ENCODE measurements at regions not wholly inside any gene's neighbourhood (a gene's known extent, or its start where the extent isn't known, plus 50 kb on each side); places are given as distances from the start of the nearest gene placed in this dataset.

- Histone ChIP-seq H3K27me3 (ENCODE audit: control insufficient read depth in 5 of 5, insufficient read depth in 4 of 5, low read length in 5 of 5) (peaks cover 0 to 4% (median 0%) of the 10 kb centered on the region in 5 donors), H3K9me3 (ENCODE audit: control insufficient read depth in 5 of 5, low read length in 5 of 5) (no peaks in the 10 kb centered on the region), H3K4me3 (ENCODE audit: low read depth in 1 of 5, low read length in 5 of 5) (no peak overlapping the region), H3K9ac (ENCODE audit: low read length in 5 of 5) (no peak overlapping the region), H3K4me1 (ENCODE audit: control insufficient read depth in 5 of 5, insufficient read depth in 5 of 5, low read length in 5 of 5) (no peaks in the 10 kb centered on the region), H3K36me3 (ENCODE audit: control insufficient read depth in 5 of 5, insufficient read depth in 5 of 5, low read length in 5 of 5) (no peaks in the 10 kb centered on the region), H3K27ac (ENCODE audit: low read depth, low read length) (no peak overlapping the region)
Measured at GRCh38 chr5:3186736-3187405, 408.8 kb upstream of the IRX1 start.

- Histone ChIP-seq H3K4me1 (ENCODE audit: control insufficient read depth in 5 of 5, insufficient read depth in 5 of 5, low read length in 5 of 5) (no peaks in the 10 kb centered on the region), H3K9ac (ENCODE audit: low read length in 5 of 5) (no peak overlapping the region), H3K27me3 (ENCODE audit: control insufficient read depth in 5 of 5, insufficient read depth in 4 of 5, low read length in 5 of 5) (peaks cover 0 to 4% (median 2%) of the 10 kb centered on the region in 5 donors), H3K9me3 (ENCODE audit: control insufficient read depth in 5 of 5, low read length in 5 of 5) (no peaks in the 10 kb centered on the region), H3K4me3 (ENCODE audit: low read depth in 1 of 5, low read length in 5 of 5) (no peak overlapping the region), H3K27ac (ENCODE audit: low read depth, low read length) (no peak overlapping the region), H3K36me3 (ENCODE audit: control insufficient read depth in 5 of 5, insufficient read depth in 5 of 5, low read length in 5 of 5) (no peaks in the 10 kb centered on the region)
Measured at GRCh38 chr5:3186156-3186555, 409.5 kb upstream of the IRX1 start.

- Histone ChIP-seq H3K9ac (ENCODE audit: low read length in 5 of 5) (no peak overlapping the region), H3K27ac (ENCODE audit: low read depth, low read length) (no peak overlapping the region), H3K9me3 (ENCODE audit: control insufficient read depth in 5 of 5, low read length in 5 of 5) (no peaks in the 10 kb centered on the region), H3K4me1 (ENCODE audit: control insufficient read depth in 5 of 5, insufficient read depth in 5 of 5, low read length in 5 of 5) (no peaks in the 10 kb centered on the region), H3K27me3 (ENCODE audit: control insufficient read depth in 5 of 5, insufficient read depth in 4 of 5, low read length in 5 of 5) (peaks cover 0 to 4% (median 2%) of the 10 kb centered on the region in 5 donors), H3K36me3 (ENCODE audit: control insufficient read depth in 5 of 5, insufficient read depth in 5 of 5, low read length in 5 of 5) (no peaks in the 10 kb centered on the region), H3K4me3 (ENCODE audit: low read depth in 1 of 5, low read length in 5 of 5) (no peak overlapping the region)
Measured at GRCh38 chr5:3185488-3185887, 410.1 kb upstream of the IRX1 start.

GRCh38 chr5:3182133-3182876, 413.3 kb upstream of the IRX1 start:
- H3K27me3 ChIP-seq (ENCODE audit: control insufficient read depth in 5 of 5, insufficient read depth in 4 of 5, low read length in 5 of 5), result peaks cover 0 to 7% (median 2%) of the 10 kb centered on the region in 5 donors

GRCh38 chr5:3181671-3182070, 414.0 kb upstream of the IRX1 start:
- H3K4me1 ChIP-seq (ENCODE audit: control insufficient read depth in 5 of 5, insufficient read depth in 5 of 5, low read length in 5 of 5), result no peaks in the 10 kb centered on the region
- no peak overlapping the region for H3K27ac ChIP-seq (ENCODE audit: low read depth, low read length)
- H3K4me3 ChIP-seq (ENCODE audit: low read depth in 1 of 5, low read length in 5 of 5), result no peak overlapping the region
- no peaks in the 10 kb centered on the region for H3K9me3 ChIP-seq (ENCODE audit: control insufficient read depth in 5 of 5, low read length in 5 of 5)
- no peak overlapping the region for H3K9ac ChIP-seq (ENCODE audit: low read length in 5 of 5)
- no peaks in the 10 kb centered on the region for H3K36me3 ChIP-seq (ENCODE audit: control insufficient read depth in 5 of 5, insufficient read depth in 5 of 5, low read length in 5 of 5)
- H3K27me3 ChIP-seq (ENCODE audit: control insufficient read depth in 5 of 5, insufficient read depth in 4 of 5, low read length in 5 of 5), result peaks cover 0 to 9% (median 2%) of the 10 kb centered on the region in 5 donors

More at GRCh38 chr5:3182133-3182876, 413.3 kb upstream of the IRX1 start:
- Histone ChIP-seq H3K4me1 (ENCODE audit: control insufficient read depth in 5 of 5, insufficient read depth in 5 of 5, low read length in 5 of 5) (no peaks in the 10 kb centered on the region), H3K9me3 (ENCODE audit: control insufficient read depth in 5 of 5, low read length in 5 of 5) (no peaks in the 10 kb centered on the region), H3K27ac (ENCODE audit: low read depth, low read length) (no peak overlapping the region), H3K9ac (ENCODE audit: low read length in 5 of 5) (no peak overlapping the region), H3K4me3 (ENCODE audit: low read depth in 1 of 5, low read length in 5 of 5) (no peak overlapping the region), H3K36me3 (ENCODE audit: control insufficient read depth in 5 of 5, insufficient read depth in 5 of 5, low read length in 5 of 5) (no peaks in the 10 kb centered on the region)

- Histone ChIP-seq H3K4me3 (ENCODE audit: low read depth in 1 of 5, low read length in 5 of 5) (no peak overlapping the region), H3K9ac (ENCODE audit: low read length in 5 of 5) (no peak overlapping the region), H3K27ac (ENCODE audit: low read depth, low read length) (no peak overlapping the region), H3K9me3 (ENCODE audit: control insufficient read depth in 5 of 5, low read length in 5 of 5) (no peaks in the 10 kb centered on the region), H3K4me1 (ENCODE audit: control insufficient read depth in 5 of 5, insufficient read depth in 5 of 5, low read length in 5 of 5) (no peaks in the 10 kb centered on the region), H3K27me3 (ENCODE audit: control insufficient read depth in 5 of 5, insufficient read depth in 4 of 5, low read length in 5 of 5) (peaks cover 0 to 9% (median 2%) of the 10 kb centered on the region in 5 donors), H3K36me3 (ENCODE audit: control insufficient read depth in 5 of 5, insufficient read depth in 5 of 5, low read length in 5 of 5) (no peaks in the 10 kb centered on the region)
Measured at GRCh38 chr5:3180636-3181035, 415.0 kb upstream of the IRX1 start.

- Histone ChIP-seq H3K9me3 (ENCODE audit: control insufficient read depth in 5 of 5, low read length in 5 of 5) (no peaks in the 10 kb centered on the region), H3K27ac (ENCODE audit: low read depth, low read length) (no peak overlapping the region), H3K27me3 (ENCODE audit: control insufficient read depth in 5 of 5, insufficient read depth in 4 of 5, low read length in 5 of 5) (peaks cover 0 to 5% (median 2%) of the 10 kb centered on the region in 5 donors), H3K36me3 (ENCODE audit: control insufficient read depth in 5 of 5, insufficient read depth in 5 of 5, low read length in 5 of 5) (no peaks in the 10 kb centered on the region), H3K4me1 (ENCODE audit: control insufficient read depth in 5 of 5, insufficient read depth in 5 of 5, low read length in 5 of 5) (no peaks in the 10 kb centered on the region), H3K9ac (ENCODE audit: low read length in 5 of 5) (no peak overlapping the region), H3K4me3 (ENCODE audit: low read depth in 1 of 5, low read length in 5 of 5) (no peak overlapping the region)
Measured at GRCh38 chr5:3179220-3179619, 416.4 kb upstream of the IRX1 start.

GRCh38 chr5:3177338-3177737, 418.3 kb upstream of the IRX1 start:
- H3K27ac ChIP-seq (ENCODE audit: low read depth, low read length), result no peak overlapping the region
- H3K4me1 ChIP-seq (ENCODE audit: control insufficient read depth in 5 of 5, insufficient read depth in 5 of 5, low read length in 5 of 5), result no peaks in the 10 kb centered on the region
- H3K36me3 ChIP-seq (ENCODE audit: control insufficient read depth in 5 of 5, insufficient read depth in 5 of 5, low read length in 5 of 5), result no peaks in the 10 kb centered on the region
- no peak overlapping the region for H3K9ac ChIP-seq (ENCODE audit: low read length in 5 of 5)
- peaks cover 0 to 5% (median 0%) of the 10 kb centered on the region in 5 donors for H3K27me3 ChIP-seq (ENCODE audit: control insufficient read depth in 5 of 5, insufficient read depth in 4 of 5, low read length in 5 of 5)
- H3K9me3 ChIP-seq (ENCODE audit: control insufficient read depth in 5 of 5, low read length in 5 of 5), result no peaks in the 10 kb centered on the region
- H3K4me3 ChIP-seq (ENCODE audit: low read depth in 1 of 5, low read length in 5 of 5), result no peak overlapping the region

- Histone ChIP-seq H3K36me3 (ENCODE audit: control insufficient read depth in 5 of 5, insufficient read depth in 5 of 5, low read length in 5 of 5) (no peaks in the 10 kb centered on the region), H3K27ac (ENCODE audit: low read depth, low read length) (no peak overlapping the region), H3K9ac (ENCODE audit: low read length in 5 of 5) (no peak overlapping the region), H3K4me1 (ENCODE audit: control insufficient read depth in 5 of 5, insufficient read depth in 5 of 5, low read length in 5 of 5) (no peaks in the 10 kb centered on the region), H3K9me3 (ENCODE audit: control insufficient read depth in 5 of 5, low read length in 5 of 5) (peaks cover 0 to 3% (median 2%) of the 10 kb centered on the region in 5 donors), H3K27me3 (ENCODE audit: control insufficient read depth in 5 of 5, insufficient read depth in 4 of 5, low read length in 5 of 5) (peaks cover 0 to 5% (median 0%) of the 10 kb centered on the region in 5 donors), H3K4me3 (ENCODE audit: low read depth in 1 of 5, low read length in 5 of 5) (no peak overlapping the region)
Measured at GRCh38 chr5:3175416-3175815, 420.2 kb upstream of the IRX1 start.

- peaks cover 0 to 31% (median 16%) of the 10 kb centered on the region in 5 donors for H3K9me3 ChIP-seq (ENCODE audit: control insufficient read depth in 5 of 5, low read length in 5 of 5)
Measured at GRCh38 chr5:3167473-3167872, 416.0 kb upstream of the IRX2 start.

More at GRCh38 chr5:3167473-3167872, 416.0 kb upstream of the IRX2 start:
- no peaks in the 10 kb centered on the region for H3K36me3 ChIP-seq (ENCODE audit: control insufficient read depth in 5 of 5, insufficient read depth in 5 of 5, low read length in 5 of 5)
- H3K27me3 ChIP-seq (ENCODE audit: control insufficient read depth in 5 of 5, insufficient read depth in 4 of 5, low read length in 5 of 5), result no peaks in the 10 kb centered on the region
- no peak overlapping the region for H3K27ac ChIP-seq (ENCODE audit: low read depth, low read length)
- H3K4me1 ChIP-seq (ENCODE audit: control insufficient read depth in 5 of 5, insufficient read depth in 5 of 5, low read length in 5 of 5), result no peaks in the 10 kb centered on the region
- H3K9ac ChIP-seq (ENCODE audit: low read length in 5 of 5), result no peak overlapping the region
- H3K4me3 ChIP-seq (ENCODE audit: low read depth in 1 of 5, low read length in 5 of 5), result no peak overlapping the region

Data from subcutaneous abdominal adipose tissue (tissue), 5 donors.